ENCODE measurements at regions not wholly inside any gene's neighbourhood (a gene's known extent, or its start where the extent isn't known, plus 50 kb on each side); places are given as distances from the start of the nearest gene placed in this dataset.

GRCh38 chr12:65764325-65764724 is 60.0 kb upstream of the HMGA2 start:
- Histone ChIP-seq H3K36me3 (no peaks in the 10 kb centered on the region), H3K4me3 (no peak overlapping the region), H3K27ac (no peak overlapping the region), H3K9me3 (no peaks in the 10 kb centered on the region), H3K27me3 (no peaks in the 10 kb centered on the region), H3K4me1 (ENCODE audit: insufficient read depth) (no peaks in the 10 kb centered on the region)
- WGBS, 3 donors = 94 to 99% (median 97%) methylated on average over 2 of the region's 2 CpGs
- TF ChIP-seq EP300 (IDR thresholded peaks at IDR 0.05) (no peak), POLR2A (IDR thresholded peaks at IDR 0.05) (no peak), CTCF (IDR thresholded peaks at IDR 0.05) (no peak)
- no peak for DNase-seq
- intact Hi-C loops (cut with DNase I) = no loop called here

GRCh38 chr12:65765436-65765813 is 58.9 kb upstream of the HMGA2 start:
- TF ChIP-seq EP300 (IDR thresholded peaks at IDR 0.05) (no peak), POLR2A (IDR thresholded peaks at IDR 0.05) (no peak), CTCF (IDR thresholded peaks at IDR 0.05) (no peak)
- Histone ChIP-seq H3K9me3 (no peaks in the 10 kb centered on the region), H3K4me3 (no peak overlapping the region), H3K4me1 (ENCODE audit: insufficient read depth) (no peaks in the 10 kb centered on the region), H3K27me3 (no peaks in the 10 kb centered on the region), H3K36me3 (no peaks in the 10 kb centered on the region), H3K27ac (no peak overlapping the region)
- 63 to 81% (median 75%) methylated on average over 2 of the region's 2 CpGs for WGBS, 3 donors
- DNase-seq = no peak
- intact Hi-C loops (cut with DNase I) = no loop called here

GRCh38 chr12:65769880-65770279 is 54.4 kb upstream of the HMGA2 start:
- Histone ChIP-seq H3K36me3 (no peaks in the 10 kb centered on the region), H3K27ac (no peak overlapping the region), H3K9me3 (no peaks in the 10 kb centered on the region), H3K27me3 (no peaks in the 10 kb centered on the region), H3K4me3 (no peak overlapping the region), H3K4me1 (ENCODE audit: insufficient read depth) (no peaks in the 10 kb centered on the region)
- WGBS, 3 donors = 75 to 83% (median 79%) methylated on average over 6 of the region's 6 CpGs
- intact Hi-C loops (cut with DNase I) = no loop called here
- TF ChIP-seq CTCF (IDR thresholded peaks at IDR 0.05) = no peak
- TF ChIP-seq POLR2A (IDR thresholded peaks at IDR 0.05) = no peak
- no peak for TF ChIP-seq EP300 (IDR thresholded peaks at IDR 0.05)
- DNase-seq = no peak
